Fibroblast of pulmonary artery (primary cell): ENCODE measurements at regions not wholly inside any gene's neighbourhood (a gene's known extent, or its start where the extent isn't known, plus 50 kb on each side); places are given as distances from the start of the nearest gene placed in this dataset.

Experiments used
- DNase-seq: peaks from one replicate; pipeline ENCODE4 v3.0.0-alpha.2; 2010; ENCODE audit warnings: low read depth
- H3K4me3 ChIP-seq: replicated peaks from 2 replicates; pipeline ENCODE4 v1.5.1; 2011; ENCODE audit warnings: low read depth, mild to moderate bottlenecking, control low read depth, low read length, moderate library complexity
- TF ChIP-seq, protein P1 (sequence below): IDR thresholded peaks from 2 replicates; pipeline ENCODE4 v1.5.1; 2011; ENCODE audit warnings: mild to moderate bottlenecking, control low read depth, low read length, inconsistent platforms; ENCODE audit errors: missing control alignments

GRCh38 chr20:53844259-53844658, 226.1 kb downstream of the BCAS1 start:
- TF ChIP-seq, protein P1, sequence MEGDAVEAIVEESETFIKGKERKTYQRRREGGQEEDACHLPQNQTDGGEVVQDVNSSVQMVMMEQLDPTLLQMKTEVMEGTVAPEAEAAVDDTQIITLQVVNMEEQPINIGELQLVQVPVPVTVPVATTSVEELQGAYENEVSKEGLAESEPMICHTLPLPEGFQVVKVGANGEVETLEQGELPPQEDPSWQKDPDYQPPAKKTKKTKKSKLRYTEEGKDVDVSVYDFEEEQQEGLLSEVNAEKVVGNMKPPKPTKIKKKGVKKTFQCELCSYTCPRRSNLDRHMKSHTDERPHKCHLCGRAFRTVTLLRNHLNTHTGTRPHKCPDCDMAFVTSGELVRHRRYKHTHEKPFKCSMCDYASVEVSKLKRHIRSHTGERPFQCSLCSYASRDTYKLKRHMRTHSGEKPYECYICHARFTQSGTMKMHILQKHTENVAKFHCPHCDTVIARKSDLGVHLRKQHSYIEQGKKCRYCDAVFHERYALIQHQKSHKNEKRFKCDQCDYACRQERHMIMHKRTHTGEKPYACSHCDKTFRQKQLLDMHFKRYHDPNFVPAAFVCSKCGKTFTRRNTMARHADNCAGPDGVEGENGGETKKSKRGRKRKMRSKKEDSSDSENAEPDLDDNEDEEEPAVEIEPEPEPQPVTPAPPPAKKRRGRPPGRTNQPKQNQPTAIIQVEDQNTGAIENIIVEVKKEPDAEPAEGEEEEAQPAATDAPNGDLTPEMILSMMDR, result no peak
- no peak overlapping the region for H3K4me3 ChIP-seq
- no peak for DNase-seq

DNA sequence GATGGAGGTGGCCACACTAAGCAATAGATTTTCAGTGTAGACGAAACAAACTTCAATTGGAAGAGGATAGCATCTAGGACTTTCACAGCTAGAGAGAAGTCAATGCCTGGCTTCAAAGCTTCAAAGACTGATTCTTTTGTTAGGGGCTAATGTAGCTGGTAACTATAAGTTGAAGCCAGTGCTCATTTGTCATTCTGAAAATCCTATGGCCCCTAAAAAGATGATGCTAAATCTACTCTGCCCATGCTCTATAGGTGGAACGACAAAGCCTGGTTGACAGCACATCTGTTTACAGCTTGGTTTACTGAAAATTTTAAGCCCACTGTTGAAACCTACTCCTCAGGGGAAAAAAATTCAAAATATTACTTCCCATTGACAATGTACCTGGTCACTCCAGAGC, 226.7 kb downstream of the BCAS1 start:
- TF ChIP-seq, protein P1, result no peak
- DNase-seq, result no peak
- H3K4me3 ChIP-seq, result no peak overlapping the region

- TF ChIP-seq, protein P1, result no peak
- H3K4me3 ChIP-seq, result no peak overlapping the region
- no peak for DNase-seq
These were observed 227.9 kb downstream of the BCAS1 start for GRCh38 chr20:53842301-53843099.

GRCh38 chr20:53841741-53842140, 228.7 kb downstream of the BCAS1 start:
- DNase-seq, result no peak
- TF ChIP-seq, protein P1, result no peak
- H3K4me3 ChIP-seq, result no peak overlapping the region

- no peak for DNase-seq
- TF ChIP-seq, protein P1, result no peak
- H3K4me3 ChIP-seq, result no peak overlapping the region
These were observed 229.9 kb downstream of the BCAS1 start for GRCh38 chr20:53840532-53840931.

DNA sequence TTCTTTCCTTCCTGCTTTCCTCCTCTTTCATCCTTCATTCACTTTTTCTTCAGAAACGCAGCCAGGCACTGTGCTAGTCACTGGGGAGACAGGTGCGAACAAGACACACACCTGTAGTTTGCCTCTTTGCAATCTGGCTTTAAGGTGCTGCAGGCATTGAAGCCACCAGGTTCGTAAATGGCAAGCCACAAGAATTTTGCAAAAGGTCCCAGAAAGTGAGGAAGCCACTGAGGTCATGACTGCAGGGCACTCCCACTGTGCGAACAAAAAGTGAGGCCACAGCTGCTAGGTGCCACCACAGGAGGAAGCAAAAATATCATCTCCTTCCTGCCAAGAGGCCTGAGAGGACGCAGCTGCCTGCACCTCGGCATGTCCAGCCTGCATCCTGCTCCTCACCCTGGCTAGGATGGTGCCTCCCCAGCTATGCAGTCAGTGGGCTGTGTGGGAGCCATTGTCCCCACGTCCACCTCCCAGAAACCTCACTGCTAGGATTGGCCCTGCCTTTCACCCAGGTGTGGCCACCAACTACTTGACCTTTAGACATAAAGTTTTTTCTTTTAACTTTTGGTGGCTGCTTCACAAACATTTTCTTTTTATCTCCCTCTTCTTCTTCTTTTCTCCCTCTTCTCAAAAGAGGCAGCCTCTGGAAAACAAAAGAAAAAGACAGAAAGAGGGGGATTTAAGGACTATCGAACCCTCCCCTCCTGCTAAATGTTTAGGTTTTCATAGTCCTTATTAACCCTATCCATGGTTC, 230.8 kb downstream of the BCAS1 start:
- TF ChIP-seq, protein P1, result no peak
- no peak overlapping the region for H3K4me3 ChIP-seq
- no peak for DNase-seq
